HCT116 (cell line): ENCODE measurements at regions not wholly inside any gene's neighbourhood (a gene's known extent, or its start where the extent isn't known, plus 50 kb on each side); places are given as distances from the start of the nearest gene placed in this dataset.

ENCODE experiments used
- ATAC-seq: fragments of 200-7000 bp; cut with Tn5 transposase; 2 replicates; pipeline ENCODE4 v1.9.1; 2020; ENCODE audit warnings: mild to moderate bottlenecking, moderate library complexity
- BruUV-seq: library from RNA; stranded (reverse); fragments of 400-500 nt; replicated peaks from 2 replicates; lab custom pipeline; 2021; lab: Mats Ljungman, UMichigan
- CTCF ChIA-PET: fragments of 300-600 bp; sonication (Branson Sonifier 250); formaldehyde crosslinking; loops from one replicate; lab custom pipeline; 2021; ENCODE audit warnings: antibody characterized with exemption; lab: Charles Lee
- POLR2A ChIA-PET: fragments of 300-600, 350-600 bp; sonication (Branson Sonifier 250); formaldehyde crosslinking; loops from one replicate; lab custom pipeline; 2021; ENCODE audit warnings: antibody characterized with exemption; lab: Charles Lee
- RAD21 ChIA-PET, 2 experiments: fragments of 300-600 bp; sonication (Branson Sonifier 250); formaldehyde crosslinking; loops; one replicate each; lab custom pipeline; 2023; ENCODE audit warnings: low total read pairs in 2 of 2; ENCODE audit not compliant: uncharacterized antibody in 2 of 2, unreplicated experiment in 2 of 2, low non-redundant PET in 1 of 2; lab: Charles Lee
- DNase-seq: peaks from one replicate; pipeline ENCODE4 v3.0.0-alpha.2; 2010; ENCODE audit warnings: low read depth, low spot score
- H2AFZ ChIP-seq: fragments of 200-600 bp; shearing (Covaris generic), sonication (generic); 2 replicates; pipeline ENCODE4 v1.6.1; 2017; ENCODE audit warnings: low read depth, mixed run types, mixed read lengths, antibody characterized with exemption, low read length; ENCODE audit not compliant: poor library complexity, severe bottlenecking
- H3K27ac ChIP-seq: 2 replicates; pipeline ENCODE4 v1.5.1; 2012; ENCODE audit warnings: low read depth, low read length
- H3K27me3 ChIP-seq: fragments of 200-600 bp; sonication (generic); 2 replicates; pipeline ENCODE4 v1.6.1; 2016; ENCODE audit warnings: mixed run types, low read length, mixed read lengths; ENCODE audit not compliant: insufficient read depth
- H3K36me3 ChIP-seq, 2 experiments: fragments of 200-500 bp in 1 of 2; fragments of 200-600 bp in 1 of 2; sonication (Bioruptor generic) in 1 of 2; sonication (generic) in 1 of 2; 2 replicates each; pipeline versions ENCODE4 v1.5.1 to v1.6.1; 2014 to 2016; ENCODE audit warnings: low read length in 2 of 2, inconsistent platforms in 1 of 2, mixed read lengths in 1 of 2, mixed run types in 1 of 2; ENCODE audit not compliant: insufficient read depth in 2 of 2, control insufficient read depth in 1 of 2
- H3K4me1 ChIP-seq, 2 experiments: fragments of 200-600 bp in 1 of 2; sonication (generic) in 1 of 2; 2 replicates each; pipeline versions ENCODE4 v1.5.1 to v1.6.1; 2012 to 2017; ENCODE audit warnings: low read length in 2 of 2, inconsistent platforms in 1 of 2, mild to moderate bottlenecking in 1 of 2, mixed read lengths in 1 of 2, mixed run types in 1 of 2, moderate library complexity in 1 of 2; ENCODE audit not compliant: insufficient read depth in 2 of 2, control insufficient read depth in 1 of 2
- H3K4me2 ChIP-seq: fragments of 200-600 bp; sonication (generic); 2 replicates; pipeline ENCODE4 v1.6.1; 2017; ENCODE audit warnings: mixed run types, low read length, mixed read lengths
- H3K4me3 ChIP-seq, 2 experiments: fragments of 200-600 bp in 1 of 2; sonication (generic) in 1 of 2; replicated peaks in 1 of 2; 2 replicates each; pipeline ENCODE4 v1.5.1; 2011 to 2016; ENCODE audit warnings: low read length in 2 of 2, control low read depth in 1 of 2, low read depth in 1 of 2, mild to moderate bottlenecking in 1 of 2, mixed read lengths in 1 of 2, mixed run types in 1 of 2
- H3K79me2 ChIP-seq: fragments of 200-600 bp; sonication (generic); 2 replicates; pipeline ENCODE4 v1.6.1; 2017; ENCODE audit warnings: mild to moderate bottlenecking, mixed run types, low read length, moderate library complexity, mixed read lengths; ENCODE audit not compliant: insufficient read depth
- H3K9ac ChIP-seq: fragments of 200-600 bp; sonication (generic); 2 replicates; pipeline ENCODE4 v1.6.1; 2016; ENCODE audit warnings: low read length, mixed read lengths
- H3K9me2 ChIP-seq: fragments of 200-600 bp; sonication (generic), shearing (Covaris generic); 2 replicates; pipeline ENCODE4 v1.6.1; 2017; ENCODE audit warnings: mixed run types, mild to moderate bottlenecking, moderate library complexity; ENCODE audit not compliant: insufficient read depth
- H3K9me3 ChIP-seq, 2 experiments: fragments of 200-500 bp in 1 of 2; fragments of 200-600 bp in 1 of 2; sonication (Bioruptor generic) in 1 of 2; sonication (generic) in 1 of 2; 2 replicates each; pipeline ENCODE4 v1.6.1; 2014 to 2017; ENCODE audit warnings: low read length in 2 of 2, mixed read lengths in 2 of 2, inconsistent platforms in 1 of 2, low read depth in 1 of 2, mild to moderate bottlenecking in 1 of 2, mixed run types in 1 of 2, moderate library complexity in 1 of 2; ENCODE audit not compliant: control insufficient read depth in 1 of 2, insufficient read depth in 1 of 2
- H4K20me1 ChIP-seq: fragments of 200-600 bp; sonication (generic), shearing (Covaris generic); 2 replicates; pipeline ENCODE4 v1.6.1; 2017; ENCODE audit warnings: mixed run types, mild to moderate bottlenecking, moderate library complexity; ENCODE audit not compliant: insufficient read depth
- ATF3 ChIP-seq: IDR thresholded peaks from 2 replicates; pipeline ENCODE4 v1.6.1; 2012
- CBX3 ChIP-seq: IDR thresholded peaks from 2 replicates; pipeline ENCODE4 v1.6.1; 2012; ENCODE audit warnings: low read depth
- CTCF ChIP-seq, 3 experiments: fragments of 200-600 bp in 1 of 3; sonication (generic) in 1 of 3; IDR thresholded peaks in 2 of 3; conservative IDR thresholded peaks in 1 of 3; 2 replicates each; pipeline ENCODE4 v1.5.1; 2012 to 2017; ENCODE audit warnings: low read depth in 2 of 3, low read length in 2 of 3, antibody characterized with exemption in 1 of 3, borderline replicate concordance in 1 of 3, control low read depth in 1 of 3, mild to moderate bottlenecking in 1 of 3, mixed read lengths in 1 of 3, mixed run types in 1 of 3, moderate library complexity in 1 of 3; ENCODE audit not compliant: insufficient read depth in 1 of 3
- EGR1 ChIP-seq: IDR thresholded peaks from 2 replicates; pipeline ENCODE4 v1.6.1; 2012; ENCODE audit warnings: low read depth
- EZH2 ChIP-seq: fragments of 200-600 bp; sonication (generic); IDR thresholded peaks from 2 replicates; pipeline ENCODE4 v1.6.1; 2017; ENCODE audit warnings: antibody characterized with exemption, mixed run types
- JUND ChIP-seq: IDR thresholded peaks from 2 replicates; pipeline ENCODE4 v1.6.1; 2012
- MAX ChIP-seq: IDR thresholded peaks from 2 replicates; pipeline ENCODE4 v1.6.1; 2012
- RAD21 ChIP-seq: IDR thresholded peaks from 2 replicates; pipeline ENCODE4 v1.6.1; 2012; ENCODE audit warnings: low read depth, mild to moderate bottlenecking
- TCF7L2 ChIP-seq: IDR thresholded peaks from 2 replicates; pipeline ENCODE4 v1.7.0; 2011; ENCODE audit warnings: borderline replicate concordance, inconsistent platforms; ENCODE audit not compliant: insufficient read depth, insufficient read length; ENCODE audit errors: extremely low read depth
- YY1 ChIP-seq: IDR thresholded peaks from 2 replicates; pipeline ENCODE4 v1.6.1; 2011; ENCODE audit warnings: low read length, low read depth, moderate library complexity, mild to moderate bottlenecking; ENCODE audit not compliant: insufficient replicate concordance; ENCODE audit errors: extremely low read depth
- ZFX ChIP-seq: fragments of 450-650 bp; IDR thresholded peaks from 2 replicates; pipeline ENCODE4 v1.6.1; 2017
- ZNF274 ChIP-seq: fragments of 200-500 bp; sonication (Bioruptor generic); IDR thresholded peaks from 2 replicates; pipeline ENCODE4 v1.6.1; 2014; ENCODE audit warnings: mild to moderate bottlenecking, low read depth, low read length, inconsistent platforms
- intact Hi-C: fragments of 100-400 bp; cut with micrococcal nuclease; formaldehyde crosslinking; loops from 2 replicates; pipeline ENCODE4 v1.10.0; 2022

GRCh38 chr4:27368781-27369180 is 508.1 kb downstream of the STIM2 start:
- POLR2A ChIA-PET = no interaction called here

More at GRCh38 chr4:27368781-27369180, 508.1 kb downstream of the STIM2 start:
- Histone ChIP-seq H4K20me1 (no peaks in the 10 kb centered on the region), H3K4me3 (no peak overlapping the region), H3K27ac (no peak overlapping the region), H3K4me2 (no peak overlapping the region), H3K36me3 (no peaks in the 10 kb centered on the region), H3K9ac (no peak overlapping the region), H3K4me1 (no peaks in the 10 kb centered on the region), H3K27me3 (no peaks in the 10 kb centered on the region), H3K79me2 (no peaks in the 10 kb centered on the region), H3K9me2 (no peaks in the 10 kb centered on the region), H3K9me3 (no peaks in the 10 kb centered on the region), H2AFZ (no peak overlapping the region)
- no peak for TF ChIP-seq MAX
- TF ChIP-seq TCF7L2 = no peak
- TF ChIP-seq RAD21 = no peak
- no peak for TF ChIP-seq CTCF (IDR thresholded peaks at IDR 0.05 in 2 of 3, conservative IDR thresholded peaks at IDR 0.05 in 1 of 3; ENCODE audit: borderline replicate concordance in 1 of 3, insufficient read depth in 1 of 3, low read depth in 2 of 3, low read length in 2 of 3)
- no peak for TF ChIP-seq ZFX
- no peak for TF ChIP-seq CBX3
- no peak for TF ChIP-seq EGR1
- no peak for TF ChIP-seq ATF3
- no peak for TF ChIP-seq JUND
- no peak for TF ChIP-seq EZH2
- no peak for TF ChIP-seq ZNF274
- no peak for TF ChIP-seq YY1
- no TSS peak for BruUV-seq
- no peak for DNase-seq
- RAD21 ChIA-PET = no interaction called here
- intact Hi-C loops = no loop called here
- CTCF ChIA-PET = no interaction called here
- no peak for ATAC-seq
